ENCODE measurements at regions not wholly inside any gene's neighbourhood (a gene's known extent, or its start where the extent isn't known, plus 50 kb on each side); places are given as distances from the start of the nearest gene placed in this dataset.

GRCh38 chr4:99763635-99764101 is 53.0 kb upstream of the DAPP1 start:
- no peaks in the 10 kb centered on the region for H3K9me3 ChIP-seq
- peak overlapping the region in 2 of 4 donors; percentile 49 to 61 for H3K27ac ChIP-seq
- no peaks in the 10 kb centered on the region for H3K36me3 ChIP-seq
- H3K27me3 ChIP-seq = no peaks in the 10 kb centered on the region
- peaks cover 0 to 16% (median 8%) of the 10 kb centered on the region in 3 donors for H3K4me1 ChIP-seq
- WGBS, 2 donors = 27 to 36% methylated on average over 3 of the region's 3 CpGs
- TF ChIP-seq POLR2A (IDR thresholded peaks at IDR 0.05) (no peak), CTCF (IDR thresholded peaks at IDR 0.05) (no peak)
- intact Hi-C loops (cut with DNase I) = no loop called here
- DNase-seq = no peak
- H3K4me3 ChIP-seq = no peak overlapping the region

GRCh38 chr4:99762728-99763127 is 53.9 kb upstream of the DAPP1 start:
- TF ChIP-seq CTCF (IDR thresholded peaks at IDR 0.05) (no peak), POLR2A (IDR thresholded peaks at IDR 0.05) (no peak)
- Histone ChIP-seq H3K36me3 (no peaks in the 10 kb centered on the region), H3K9me3 (no peaks in the 10 kb centered on the region), H3K4me1 (peaks cover 0 to 16% (median 8%) of the 10 kb centered on the region in 3 donors), H3K4me3 (no peak overlapping the region), H3K27me3 (no peaks in the 10 kb centered on the region), H3K27ac (no peak overlapping the region)
- no peak for DNase-seq
- 91 to 95% methylated on average over 3 of the region's 3 CpGs for WGBS, 2 donors
- intact Hi-C loops (cut with DNase I) = no loop called here

GRCh38 chr4:99759988-99760387 is 56.6 kb upstream of the DAPP1 start:
- DNase-seq = no peak
- intact Hi-C loops (cut with DNase I) = no loop called here
- no peak for TF ChIP-seq POLR2A (IDR thresholded peaks at IDR 0.05)
- no peak for TF ChIP-seq CTCF (IDR thresholded peaks at IDR 0.05)
- Histone ChIP-seq H3K4me1 (peaks cover 0 to 21% (median 8%) of the 10 kb centered on the region in 3 donors), H3K27me3 (no peaks in the 10 kb centered on the region), H3K9me3 (no peaks in the 10 kb centered on the region), H3K27ac (no peak overlapping the region), H3K36me3 (no peaks in the 10 kb centered on the region), H3K4me3 (no peak overlapping the region)
- WGBS, 2 donors = 41 to 56% methylated on average over 1 of the region's 1 CpG

- no peak overlapping the region for H3K4me3 ChIP-seq
- H3K27ac ChIP-seq = no peak overlapping the region
- H3K27me3 ChIP-seq = no peaks in the 10 kb centered on the region
- WGBS, 2 donors = 43 to 58% methylated on average over 4 to 5 of the region's 5 CpGs
- intact Hi-C loops (cut with DNase I) = no loop called here
- H3K9me3 ChIP-seq = no peaks in the 10 kb centered on the region
- H3K36me3 ChIP-seq = no peaks in the 10 kb centered on the region
- no peak for TF ChIP-seq POLR2A (IDR thresholded peaks at IDR 0.05)
- TF ChIP-seq CTCF (IDR thresholded peaks at IDR 0.05) = no peak
- no peak for DNase-seq
- peaks cover 0 to 18% (median 8%) of the 10 kb centered on the region in 3 donors for H3K4me1 ChIP-seq
Measured at GRCh38 chr4:99759346-99759984, 57.2 kb upstream of the DAPP1 start.

- Histone ChIP-seq H3K27ac (no peak overlapping the region), H3K9me3 (no peaks in the 10 kb centered on the region), H3K36me3 (no peaks in the 10 kb centered on the region), H3K4me1 (peaks cover 0 to 4% (median 0%) of the 10 kb centered on the region in 3 donors), H3K4me3 (no peak overlapping the region), H3K27me3 (no peaks in the 10 kb centered on the region)
- TF ChIP-seq POLR2A (IDR thresholded peaks at IDR 0.05) = no peak
- TF ChIP-seq CTCF (IDR thresholded peaks at IDR 0.05) = no peak
- whole genome bisulfite sequencing, 2 donors = 82 to 85% methylated on average over 2 of the region's 2 CpGs
- intact Hi-C loops (cut with DNase I) = no loop called here
- DNase-seq = no peak
Measured at GRCh38 chr4:99755223-99755944, 61.2 kb upstream of the DAPP1 start.
